ENCODE measurements at regions not wholly inside any gene's neighbourhood (a gene's known extent, or its start where the extent isn't known, plus 50 kb on each side); places are given as distances from the start of the nearest gene placed in this dataset.
"Not testable (repeated sequence)": the region's sequence is repeated elsewhere in the genome, so short reads cannot be mapped to it uniquely, and the experiment has no call there.

GRCh38 chr6:140032189-140032588 lies 657.7 kb upstream of the CITED2 start:
- no peak for DNase-seq

DNA sequence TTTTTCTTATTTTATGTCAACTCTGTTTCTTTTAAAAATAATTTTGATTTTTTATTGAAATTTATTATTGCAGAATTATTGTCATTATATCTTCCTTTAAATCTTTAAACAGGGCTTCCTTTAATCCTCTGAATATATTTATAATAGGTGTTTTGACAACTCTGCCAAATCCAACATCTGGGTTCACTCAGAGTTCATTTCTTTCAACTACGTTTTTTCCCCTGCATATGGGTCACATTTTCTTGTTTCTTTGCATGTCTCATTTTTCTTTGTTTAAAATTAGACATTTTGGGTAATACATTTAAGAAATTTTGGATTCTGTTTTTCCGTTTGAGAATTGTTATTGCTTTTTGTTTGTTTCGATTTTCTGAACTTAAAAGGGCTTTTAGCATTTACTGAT lies 655.1 kb upstream of the CITED2 start:
- no peak for DNase-seq

- DNase-seq, result no peak
Measured at GRCh38 chr6:140027219-140027618, 652.8 kb upstream of the CITED2 start.

- DNase-seq, result no peak
Measured at GRCh38 chr6:140026546-140026945, 652.1 kb upstream of the CITED2 start.

GRCh38 chr6:140025171-140025570 lies 650.7 kb upstream of the CITED2 start:
- no peak for DNase-seq

GRCh38 chr6:140020207-140020791 lies 645.9 kb upstream of the CITED2 start:
- no peak for DNase-seq

- DNase-seq, result no peak
Measured at GRCh38 chr6:140018588-140018987, 644.1 kb upstream of the CITED2 start.

DNA sequence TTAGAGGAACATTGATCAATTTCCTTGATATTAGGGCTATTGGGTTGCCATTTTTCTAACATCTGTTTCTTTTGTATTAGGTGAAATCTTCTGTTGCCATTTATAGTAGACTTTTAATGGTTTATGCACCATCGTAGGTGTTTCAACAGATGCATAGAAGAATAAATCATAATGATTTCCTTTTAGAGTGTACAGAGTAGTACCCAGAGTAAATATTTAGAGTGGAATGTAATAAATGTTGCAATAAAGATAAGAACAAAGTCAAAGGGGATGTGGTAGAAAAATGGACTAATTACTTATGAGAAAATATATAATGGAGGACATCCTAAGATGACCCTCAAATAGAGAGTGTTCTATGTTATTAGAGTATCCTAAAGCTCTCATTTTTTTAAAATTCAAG lies 643.0 kb upstream of the CITED2 start:
- DNase-seq, result no peak

DNA sequence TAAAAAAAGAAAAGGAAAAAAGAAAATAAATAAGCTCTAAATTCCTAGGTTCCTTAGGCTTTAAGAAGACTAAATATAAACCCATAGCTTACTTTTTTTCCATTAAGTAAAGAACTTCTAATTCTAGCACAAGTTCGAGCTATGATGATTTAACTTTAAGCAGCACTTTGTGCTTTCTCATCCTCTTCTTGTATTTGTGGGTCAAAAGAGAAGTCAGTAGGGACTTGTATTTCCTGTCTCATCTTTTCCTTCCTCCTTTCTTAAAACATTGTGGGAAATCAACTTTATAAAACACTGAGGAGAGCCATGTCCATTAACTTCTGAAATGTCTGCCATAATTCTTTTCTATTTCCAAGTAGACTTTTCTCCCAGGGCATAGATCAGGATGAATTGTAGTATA lies 637.7 kb upstream of the CITED2 start:
- no peak for DNase-seq

DNA sequence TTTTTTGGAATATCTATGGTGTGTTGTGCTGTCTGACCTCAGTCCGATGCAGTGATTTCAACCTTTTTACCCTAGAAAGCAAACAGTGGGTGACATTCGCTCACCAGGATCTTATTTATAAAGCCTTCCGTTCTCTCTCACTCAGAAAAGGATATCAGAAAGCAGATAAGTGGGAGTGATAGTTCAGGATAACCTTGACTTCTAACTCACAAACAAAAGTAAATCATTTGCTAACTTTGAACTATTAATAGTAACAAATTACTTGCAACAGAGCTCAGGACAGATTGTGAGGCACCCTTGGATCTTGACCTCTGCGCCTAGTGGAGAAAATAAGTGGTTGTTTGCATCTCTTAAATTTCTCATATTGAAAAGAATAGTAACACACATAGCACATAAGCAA lies 637.1 kb upstream of the CITED2 start:
- DNase-seq, result no peak

- DNase-seq, result no peak
Measured at GRCh38 chr6:140009286-140009685, 634.8 kb upstream of the CITED2 start.

DNA sequence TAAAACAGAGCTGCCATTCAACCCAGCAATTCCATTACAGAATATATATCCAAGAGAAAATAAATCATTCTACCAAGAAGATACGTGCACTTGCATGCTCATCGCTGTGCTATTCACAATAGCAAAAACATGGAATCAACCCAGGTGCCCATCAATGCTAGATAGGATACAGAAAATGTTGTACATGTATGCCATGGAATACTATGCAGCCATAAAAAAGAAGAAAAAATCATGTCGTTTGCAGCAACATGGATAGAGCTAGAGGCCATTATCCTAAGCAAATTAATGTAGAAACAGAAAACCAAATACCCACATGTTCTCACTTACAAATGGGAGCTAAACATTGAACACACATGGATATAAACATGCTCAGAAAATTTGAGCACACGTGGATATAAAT lies 633.1 kb upstream of the CITED2 start:
- no peak for DNase-seq

DNA sequence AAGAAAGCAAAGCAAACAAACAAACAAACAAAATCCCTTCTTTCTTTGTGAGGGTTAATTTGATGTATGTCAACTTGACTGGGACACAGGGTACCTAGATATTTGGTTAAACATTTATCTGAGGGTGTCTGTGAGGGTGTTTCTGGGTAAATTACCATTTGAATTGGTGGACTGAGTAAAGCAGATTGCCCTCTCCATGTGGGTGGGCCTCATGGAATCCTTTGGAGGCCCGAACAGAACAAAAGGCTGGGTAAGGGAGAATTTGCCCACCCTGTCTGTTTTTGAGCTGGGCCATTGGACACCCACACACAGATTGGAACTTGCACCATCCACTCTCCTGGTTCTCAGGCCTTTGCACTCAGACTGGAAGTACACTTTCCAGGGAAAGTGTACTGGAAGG lies 628.8 kb upstream of the CITED2 start:
- DNase-seq, result no peak

DNA sequence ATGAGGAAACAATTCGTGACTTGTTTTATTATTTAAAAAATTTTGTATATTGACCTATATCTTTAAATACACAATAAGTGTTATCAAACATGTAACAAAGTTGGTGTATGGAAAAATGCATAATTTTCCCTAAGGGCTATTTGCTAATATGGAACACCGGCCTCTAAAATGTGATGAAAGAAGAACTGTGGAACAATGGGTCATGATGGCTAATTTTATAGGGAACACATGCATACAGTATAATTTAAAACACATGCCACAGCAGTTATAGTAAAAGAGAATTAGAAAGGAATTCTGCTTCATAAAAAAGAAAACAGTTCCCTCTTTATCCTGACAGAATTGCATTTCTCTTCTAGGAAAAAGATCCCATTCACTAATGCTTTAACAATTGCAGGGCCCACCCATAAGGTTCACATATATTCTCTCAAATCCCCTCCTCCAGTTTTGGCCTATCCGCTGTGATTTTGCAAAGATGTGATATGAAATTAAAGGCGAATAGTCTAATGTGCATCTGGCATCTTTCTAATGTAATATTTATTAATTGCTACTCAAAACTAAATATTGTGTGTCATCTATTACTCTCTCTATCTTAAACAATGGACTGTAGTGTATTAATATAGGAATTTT lies 628.1 kb upstream of the CITED2 start:
- no peak for DNase-seq

DNA sequence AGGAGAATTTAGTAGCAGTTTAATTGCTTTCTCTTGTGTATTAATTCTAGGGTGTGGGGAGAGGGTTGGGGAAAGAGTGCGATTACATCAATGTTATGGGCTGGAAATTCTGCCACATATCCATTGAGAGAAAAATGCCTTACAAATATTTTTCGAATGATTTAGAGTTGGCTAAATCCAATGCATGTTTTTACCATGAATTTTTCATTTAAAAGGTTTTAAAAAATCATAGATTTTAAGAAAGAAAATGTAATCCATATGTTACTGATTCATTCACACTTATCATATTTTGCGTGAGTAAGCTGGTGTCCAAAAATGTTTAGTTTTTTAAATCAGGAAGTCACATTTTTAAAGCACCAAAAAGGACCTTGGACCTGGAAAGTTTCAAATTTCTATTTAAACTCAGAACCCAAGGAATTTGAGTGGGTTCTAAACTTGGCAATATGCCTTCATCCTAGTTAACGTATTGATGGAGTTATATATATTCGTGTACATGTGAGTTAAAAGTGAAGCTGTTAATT lies 627.4 kb upstream of the CITED2 start:
- DNase-seq, result no peak

GRCh38 chr6:140001005-140001404 lies 626.6 kb upstream of the CITED2 start:
- DNase-seq, result no peak

DNA sequence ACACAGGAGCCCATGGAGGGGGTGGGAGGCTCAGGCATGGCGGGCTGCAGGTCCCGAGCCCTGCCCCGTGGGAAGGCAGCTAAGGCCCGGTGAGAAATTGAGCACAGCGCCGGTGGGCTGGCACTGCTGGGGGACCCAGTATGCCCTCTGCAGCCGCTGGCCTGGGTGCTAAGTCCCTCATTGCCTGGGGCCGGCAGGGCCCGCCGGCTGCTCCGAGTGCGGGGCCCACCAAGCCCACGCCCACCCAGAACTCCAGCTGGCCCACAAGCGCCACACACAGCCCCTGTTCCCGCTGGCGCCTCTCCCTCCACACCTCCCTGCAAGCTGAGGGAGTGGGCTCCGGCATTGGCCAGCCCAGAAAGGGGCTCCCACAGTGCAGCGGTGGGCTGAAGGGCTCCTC lies 625.2 kb upstream of the CITED2 start:
- DNase-seq, result not testable (repeated sequence)

- DNase-seq, result not testable (repeated sequence)
Measured at GRCh38 chr6:139998478-139998877, 624.0 kb upstream of the CITED2 start.

DNA sequence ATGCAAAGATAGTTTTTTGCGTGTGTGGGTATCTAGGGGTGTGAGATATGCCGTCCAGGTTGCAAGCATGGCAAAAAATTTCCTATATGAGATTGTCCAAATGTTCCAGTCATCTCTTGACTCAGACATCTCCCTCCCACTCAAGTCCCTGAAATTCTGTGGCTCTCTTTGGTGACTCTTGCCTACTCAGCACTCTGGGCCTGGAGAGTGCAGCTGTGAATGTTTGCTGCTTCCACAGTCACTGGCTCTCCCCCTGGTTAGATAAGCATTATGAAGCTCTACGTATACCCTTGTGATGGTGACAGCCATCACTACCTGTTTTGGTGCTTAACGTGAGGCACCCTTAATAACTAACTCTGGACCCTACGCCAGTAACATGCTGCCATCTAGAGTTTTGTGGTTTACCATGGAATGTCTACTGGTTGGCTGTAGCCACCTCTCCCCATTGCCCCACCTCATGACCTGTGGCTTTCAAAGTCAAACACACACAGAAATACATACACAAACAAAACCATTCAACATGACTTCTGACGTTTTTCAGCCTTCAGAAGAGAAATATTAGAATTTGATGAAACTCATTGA lies 621.9 kb upstream of the CITED2 start:
- DNase-seq, result no peak

- no peak for DNase-seq
Measured at GRCh38 chr6:139994998-139995397, 620.5 kb upstream of the CITED2 start.

GRCh38 chr6:139990856-139991465 lies 616.5 kb upstream of the CITED2 start:
- DNase-seq, result no peak

- no peak for DNase-seq
Measured at GRCh38 chr6:139990026-139990686, 615.7 kb upstream of the CITED2 start.

GRCh38 chr6:139988685-139989084 lies 614.2 kb upstream of the CITED2 start:
- no peak for DNase-seq

- DNase-seq, result no peak
Measured at GRCh38 chr6:139987091-139987490, 612.6 kb upstream of the CITED2 start.
